PC-3 (cell line): ENCODE measurements at regions not wholly inside any gene's neighbourhood (a gene's known extent, or its start where the extent isn't known, plus 50 kb on each side); places are given as distances from the start of the nearest gene placed in this dataset.

ENCODE experiments used
- EZH2 ChIP-seq: fragments of 300-600 bp; sonication (generic); IDR thresholded peaks from one replicate; pipeline ENCODE4 v1.6.1; 2017; ENCODE audit warnings: antibody characterized with exemption, mild to moderate bottlenecking, low read length; ENCODE audit not compliant: unreplicated experiment
- EZH2phosphoT487 ChIP-seq: fragments of 300-600 bp; sonication (generic); IDR thresholded peaks from 2 replicates; pipeline ENCODE4 v1.6.1; 2018; ENCODE audit warnings: mild to moderate bottlenecking, antibody characterized with exemption, low read length, borderline replicate concordance
- TF ChIP-seq, protein P1 (sequence below): fragments of 300-600 bp; sonication (generic); conservative IDR thresholded peaks from 2 replicates; pipeline ENCODE4 v1.5.1; 2017; ENCODE audit warnings: antibody characterized with exemption, low read depth, mild to moderate bottlenecking, low read length

- TF ChIP-seq EZH2phosphoT487 (no peak), EZH2 (no peak)
- TF ChIP-seq, protein P1, sequence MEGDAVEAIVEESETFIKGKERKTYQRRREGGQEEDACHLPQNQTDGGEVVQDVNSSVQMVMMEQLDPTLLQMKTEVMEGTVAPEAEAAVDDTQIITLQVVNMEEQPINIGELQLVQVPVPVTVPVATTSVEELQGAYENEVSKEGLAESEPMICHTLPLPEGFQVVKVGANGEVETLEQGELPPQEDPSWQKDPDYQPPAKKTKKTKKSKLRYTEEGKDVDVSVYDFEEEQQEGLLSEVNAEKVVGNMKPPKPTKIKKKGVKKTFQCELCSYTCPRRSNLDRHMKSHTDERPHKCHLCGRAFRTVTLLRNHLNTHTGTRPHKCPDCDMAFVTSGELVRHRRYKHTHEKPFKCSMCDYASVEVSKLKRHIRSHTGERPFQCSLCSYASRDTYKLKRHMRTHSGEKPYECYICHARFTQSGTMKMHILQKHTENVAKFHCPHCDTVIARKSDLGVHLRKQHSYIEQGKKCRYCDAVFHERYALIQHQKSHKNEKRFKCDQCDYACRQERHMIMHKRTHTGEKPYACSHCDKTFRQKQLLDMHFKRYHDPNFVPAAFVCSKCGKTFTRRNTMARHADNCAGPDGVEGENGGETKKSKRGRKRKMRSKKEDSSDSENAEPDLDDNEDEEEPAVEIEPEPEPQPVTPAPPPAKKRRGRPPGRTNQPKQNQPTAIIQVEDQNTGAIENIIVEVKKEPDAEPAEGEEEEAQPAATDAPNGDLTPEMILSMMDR, result no peak
These were observed 170.6 kb upstream of the FIGN start for GRCh38 chr2:163906410-163906809.
